Coronary artery (tissue), 2 donors: ENCODE measurements at regions not wholly inside any gene's neighbourhood (a gene's known extent, or its start where the extent isn't known, plus 50 kb on each side); places are given as distances from the start of the nearest gene placed in this dataset.
A peak's percentile ranks its signal among the peaks of the same experiment; 100 is the strongest.

Source experiments
- DNase-seq: peaks from one replicate; pipeline ENCODE4 v3.0.0-alpha.2; 2017; ENCODE audit warnings: low spot score
- H3K27ac ChIP-seq, 2 donors: fragments of 200-600 bp; sonication (generic); one replicate each; pipeline ENCODE4 v1.5.1; 2016 to 2019
- H3K4me3 ChIP-seq: fragments of 200-600 bp; sonication (generic); 2 replicates; pipeline ENCODE4 v1.5.1; 2016; ENCODE audit warnings: mild to moderate bottlenecking, moderate library complexity
- CTCF ChIP-seq: fragments of 200-600 bp; sonication (generic); IDR thresholded peaks from one replicate; pipeline ENCODE4 v1.5.1; 2019; ENCODE audit warnings: antibody characterized with exemption

GRCh38 chr1:79193211-79194079 lies 186.9 kb upstream of the ADGRL4 start:
- Histone ChIP-seq H3K27ac (peak overlapping the region in 1 of 2 donors; percentile 0), H3K4me3 (no peak overlapping the region)
- TF ChIP-seq CTCF: no peak
- no peak for DNase-seq

GRCh38 chr1:79190074-79190473 lies 183.5 kb upstream of the ADGRL4 start:
- Histone ChIP-seq H3K4me3 (no peak overlapping the region), H3K27ac (no peak overlapping the region)
- no peak for DNase-seq
- TF ChIP-seq CTCF: no peak

GRCh38 chr1:79188337-79188736 lies 181.8 kb upstream of the ADGRL4 start:
- no peak for TF ChIP-seq CTCF
- Histone ChIP-seq H3K27ac (no peak overlapping the region), H3K4me3 (no peak overlapping the region)
- DNase-seq: no peak

GRCh38 chr1:79186260-79186659 lies 179.7 kb upstream of the ADGRL4 start:
- TF ChIP-seq CTCF: no peak
- no peak for DNase-seq
- Histone ChIP-seq H3K4me3 (no peak overlapping the region), H3K27ac (no peak overlapping the region)

GRCh38 chr1:79177844-79178243 lies 171.3 kb upstream of the ADGRL4 start:
- Histone ChIP-seq H3K27ac (no peak overlapping the region), H3K4me3 (no peak overlapping the region)
- no peak for DNase-seq
- no peak for TF ChIP-seq CTCF

GRCh38 chr1:79161077-79161476 lies 154.5 kb upstream of the ADGRL4 start:
- Histone ChIP-seq H3K27ac (no peak overlapping the region), H3K4me3 (no peak overlapping the region)
- TF ChIP-seq CTCF: no peak
- DNase-seq: no peak

- no peak for TF ChIP-seq CTCF
- no peak overlapping the region for H3K27ac ChIP-seq
- H3K4me3 ChIP-seq: no peak overlapping the region
- no peak for DNase-seq
Measured at GRCh38 chr1:79155991-79156390, 149.5 kb upstream of the ADGRL4 start.
